GM23338 (cell line): ENCODE measurements at regions not wholly inside any gene's neighbourhood (a gene's known extent, or its start where the extent isn't known, plus 50 kb on each side); places are given as distances from the start of the nearest gene placed in this dataset.

Source experiments
- CREB1 ChIP-seq: fragments of 250-450 bp; sonication (Bioruptor Pico); IDR thresholded peaks from 2 replicates; pipeline ENCODE4 v1.5.0; 2020; ENCODE audit warnings: low read depth, mild to moderate bottlenecking, moderate library complexity
- CTCF ChIP-seq, 2 experiments: fragments of 200-600 bp in 1 of 2; sonication (generic) in 1 of 2; conservative IDR thresholded peaks; 2 replicates each; pipeline versions ENCODE4 v1.5.1 to v1.6.1; 2016 to 2017; ENCODE audit warnings: antibody characterized with exemption in 2 of 2, low read depth in 2 of 2, mild to moderate bottlenecking in 2 of 2, moderate library complexity in 1 of 2
- EZH2 ChIP-seq: fragments of 200-600 bp; sonication (generic); IDR thresholded peaks from one replicate; pipeline ENCODE4 v1.8.0; 2017; ENCODE audit warnings: antibody characterized with exemption, mild to moderate bottlenecking, low read depth; ENCODE audit not compliant: unreplicated experiment
- EZH2phosphoT487 ChIP-seq: fragments of 200-600 bp; sonication (generic); IDR thresholded peaks from one replicate; pipeline ENCODE4 v1.8.1; 2018; ENCODE audit warnings: antibody characterized with exemption; ENCODE audit not compliant: unreplicated experiment
- JUNB ChIP-seq: IDR thresholded peaks from one replicate; pipeline ENCODE4 v1.6.1; 2016; ENCODE audit warnings: antibody characterized with exemption; ENCODE audit not compliant: unreplicated experiment
- POLR2AphosphoS5 ChIP-seq: IDR thresholded peaks from 2 replicates; pipeline ENCODE4 v1.6.1; 2016; ENCODE audit warnings: antibody characterized with exemption, low read depth
- REST ChIP-seq: IDR thresholded peaks from one replicate; pipeline ENCODE4 v1.6.1; 2018; ENCODE audit warnings: antibody characterized with exemption; ENCODE audit not compliant: unreplicated experiment
- ZNF114 ChIP-seq: fragments of 250-450 bp; sonication (Bioruptor Pico); IDR thresholded peaks from 2 replicates; pipeline ENCODE4 v1.5.0; 2020; ENCODE audit warnings: mild to moderate bottlenecking, moderate library complexity
- ZNF331 ChIP-seq: fragments of 250-450 bp; sonication (Bioruptor Pico); IDR thresholded peaks from 2 replicates; pipeline ENCODE4 v1.5.0; 2020; ENCODE audit warnings: low read depth, mild to moderate bottlenecking, moderate library complexity

GRCh38 chr15:77830051-77830468 is 197.3 kb upstream of the LINGO1 start:
- no peak for TF ChIP-seq CTCF (conservative IDR thresholded peaks at IDR 0.05; ENCODE audit: low read depth in 2 of 2)
- no peak for TF ChIP-seq REST
- TF ChIP-seq EZH2phosphoT487, result no peak
- TF ChIP-seq EZH2, result no peak
- TF ChIP-seq POLR2AphosphoS5, result no peak
- TF ChIP-seq CREB1 (CRISPR knock-in tag), result no peak
- TF ChIP-seq ZNF114, result no peak
- TF ChIP-seq JUNB, result no peak
- TF ChIP-seq ZNF331 (CRISPR knock-in tag), result no peak
